ENCODE measurements at regions not wholly inside any gene's neighbourhood (a gene's known extent, or its start where the extent isn't known, plus 50 kb on each side); places are given as distances from the start of the nearest gene placed in this dataset.

- no peak for TF ChIP-seq CTCF (IDR thresholded peaks at IDR 0.05; ENCODE audit: low read depth, low read length, missing control alignments)
- no peak overlapping the region for H3K4me3 ChIP-seq (ENCODE audit: low read depth, low read length)
- no peak for DNase-seq (ENCODE audit: low read depth)
- in situ Hi-C loops (cut with HindIII; ENCODE audit: low sequenced_read_pairs): no loop called here
Measured at GRCh38 chr1:234842726-234843641, 233.0 kb upstream of the IRF2BP2 start.

- TF ChIP-seq CTCF (IDR thresholded peaks at IDR 0.05; ENCODE audit: low read depth, low read length, missing control alignments): no peak
- no peak overlapping the region for H3K4me3 ChIP-seq (ENCODE audit: low read depth, low read length)
- in situ Hi-C loops (cut with HindIII; ENCODE audit: low sequenced_read_pairs): no loop called here
- DNase-seq (ENCODE audit: low read depth): no peak
Measured at GRCh38 chr1:234841710-234842231, 231.8 kb upstream of the IRF2BP2 start.

DNA sequence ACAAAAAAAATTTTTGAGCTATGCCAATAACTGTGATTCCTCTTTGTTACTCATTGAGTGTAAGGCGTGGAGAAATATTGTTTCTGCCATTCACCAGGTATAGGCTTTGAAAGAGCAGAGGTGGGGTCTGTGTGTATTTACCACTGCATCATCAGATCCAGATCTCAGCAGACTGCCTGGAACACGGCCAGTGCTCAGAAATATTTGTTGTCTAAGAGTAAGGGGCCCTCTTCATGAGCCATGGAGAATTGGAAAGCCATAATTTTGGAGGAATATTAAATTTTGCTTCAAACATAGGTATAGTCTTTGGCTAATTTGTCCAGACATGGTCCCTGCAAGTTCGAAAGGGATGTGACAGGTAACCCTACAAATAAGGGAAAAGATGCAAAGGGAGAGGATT is 231.3 kb upstream of the IRF2BP2 start:
- no peak overlapping the region for H3K4me3 ChIP-seq (ENCODE audit: low read depth, low read length)
- in situ Hi-C loops (cut with HindIII; ENCODE audit: low sequenced_read_pairs): no loop called here
- no peak for DNase-seq (ENCODE audit: low read depth)
- no peak for TF ChIP-seq CTCF (IDR thresholded peaks at IDR 0.05; ENCODE audit: low read depth, low read length, missing control alignments)

DNA sequence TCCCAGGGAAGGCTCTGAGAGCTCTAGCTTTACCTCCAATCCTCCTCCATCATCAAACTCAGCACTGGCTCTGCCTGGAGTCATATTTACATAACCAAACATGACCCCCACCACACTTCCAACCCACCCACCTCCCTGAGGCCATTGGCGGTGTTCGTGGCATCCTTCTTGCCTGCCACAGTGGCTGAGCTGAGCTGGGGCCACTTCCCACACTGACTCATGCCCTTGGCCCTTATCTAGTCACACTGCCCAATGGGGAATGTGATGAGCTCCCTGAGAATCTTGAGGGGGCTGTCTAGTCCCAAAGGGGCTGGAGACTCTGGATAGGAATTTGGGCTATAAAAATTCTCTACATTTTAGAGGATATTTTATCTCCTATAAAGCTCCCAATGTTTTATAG is 230.9 kb upstream of the IRF2BP2 start:
- in situ Hi-C loops (cut with HindIII; ENCODE audit: low sequenced_read_pairs): no loop called here
- no peak for TF ChIP-seq CTCF (IDR thresholded peaks at IDR 0.05; ENCODE audit: low read depth, low read length, missing control alignments)
- H3K4me3 ChIP-seq (ENCODE audit: low read depth, low read length): no peak overlapping the region
- no peak for DNase-seq (ENCODE audit: low read depth)

DNA sequence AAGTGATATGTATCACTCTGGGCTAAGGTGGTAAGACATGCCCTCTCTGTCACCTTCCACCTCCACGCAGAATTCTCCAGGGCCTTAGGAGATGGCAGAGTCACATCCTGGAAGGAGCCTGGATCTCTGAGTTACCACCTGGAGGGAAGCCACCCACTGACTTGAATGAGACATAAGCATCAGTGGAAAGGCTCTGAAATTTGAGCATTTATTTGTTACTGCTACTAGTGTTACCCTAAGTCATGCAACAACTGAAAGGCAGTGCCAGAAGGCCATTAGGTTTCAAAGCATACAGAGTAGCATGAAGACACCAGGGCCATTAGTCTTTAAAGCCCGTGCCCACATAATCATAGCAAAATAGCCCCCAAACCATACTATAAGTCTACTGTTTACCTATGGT is 230.3 kb upstream of the IRF2BP2 start:
- DNase-seq (ENCODE audit: low read depth): no peak
- no peak for TF ChIP-seq CTCF (IDR thresholded peaks at IDR 0.05; ENCODE audit: low read depth, low read length, missing control alignments)
- H3K4me3 ChIP-seq (ENCODE audit: low read depth, low read length): no peak overlapping the region
- in situ Hi-C loops (cut with HindIII; ENCODE audit: low sequenced_read_pairs): no loop called here

DNA sequence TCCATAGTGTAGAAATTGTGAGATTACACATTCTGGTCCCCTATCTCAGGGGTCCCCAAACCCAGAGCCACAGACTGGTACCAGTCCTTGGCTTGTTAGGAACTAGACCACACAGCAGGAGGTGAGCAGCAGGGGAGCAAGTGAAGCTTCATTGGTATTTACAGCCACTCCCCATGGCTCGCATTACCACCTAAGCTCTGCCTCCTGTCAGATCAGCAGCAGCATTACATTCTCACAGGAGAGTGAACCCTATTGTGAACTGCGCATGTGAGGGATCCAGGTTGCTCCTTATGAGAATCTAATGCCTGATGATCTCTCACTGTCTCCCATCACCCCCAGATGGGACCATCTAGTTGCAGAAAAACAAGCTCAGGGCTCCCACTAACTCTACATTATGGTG is 229.7 kb upstream of the IRF2BP2 start:
- in situ Hi-C loops (cut with HindIII; ENCODE audit: low sequenced_read_pairs): loop anchor here (5.0 to 10.0 kb wide), 3 partner anchors 97 to 235 kb away; no protein-coding TSS in a partner anchor
- no peak for DNase-seq (ENCODE audit: low read depth)
- H3K4me3 ChIP-seq (ENCODE audit: low read depth, low read length): no peak overlapping the region
- no peak for TF ChIP-seq CTCF (IDR thresholded peaks at IDR 0.05; ENCODE audit: low read depth, low read length, missing control alignments)

Data from astrocyte of the cerebellum (primary cell).